Urinary bladder (tissue), 3 donors: ENCODE measurements at regions not wholly inside any gene's neighbourhood (a gene's known extent, or its start where the extent isn't known, plus 50 kb on each side); places are given as distances from the start of the nearest gene placed in this dataset.

Source experiments
- DNase-seq: peaks from one replicate; pipeline ENCODE4 v3.0.0-alpha.2; 2015; ENCODE audit errors: extremely low spot score
- H3K27ac ChIP-seq: one replicate; pipeline ENCODE4 v1.5.1; 2013; ENCODE audit warnings: low read depth, mild to moderate bottlenecking, moderate library complexity
- H3K36me3 ChIP-seq: one replicate; pipeline ENCODE4 v1.6.1; 2013; ENCODE audit warnings: mild to moderate bottlenecking, moderate library complexity; ENCODE audit not compliant: insufficient read depth
- H3K4me1 ChIP-seq: one replicate; pipeline ENCODE4 v1.6.1; 2013; ENCODE audit warnings: mild to moderate bottlenecking, moderate library complexity; ENCODE audit not compliant: insufficient read depth
- H3K4me3 ChIP-seq: one replicate; pipeline ENCODE4 v1.5.1; 2013; ENCODE audit warnings: low read depth, low read length
- WGBS: extraction: QIAGEN DNeasy Blood & Tissue Kit; methylation state at CpG from one replicate; pipeline ENCODE4 v1.1.7; 2013; 5-methylcytosine and 5-hydroxymethylcytosine counted together
- donor health status: healthy with polysubstance abuse.
- donor health status: healthy.

DNA sequence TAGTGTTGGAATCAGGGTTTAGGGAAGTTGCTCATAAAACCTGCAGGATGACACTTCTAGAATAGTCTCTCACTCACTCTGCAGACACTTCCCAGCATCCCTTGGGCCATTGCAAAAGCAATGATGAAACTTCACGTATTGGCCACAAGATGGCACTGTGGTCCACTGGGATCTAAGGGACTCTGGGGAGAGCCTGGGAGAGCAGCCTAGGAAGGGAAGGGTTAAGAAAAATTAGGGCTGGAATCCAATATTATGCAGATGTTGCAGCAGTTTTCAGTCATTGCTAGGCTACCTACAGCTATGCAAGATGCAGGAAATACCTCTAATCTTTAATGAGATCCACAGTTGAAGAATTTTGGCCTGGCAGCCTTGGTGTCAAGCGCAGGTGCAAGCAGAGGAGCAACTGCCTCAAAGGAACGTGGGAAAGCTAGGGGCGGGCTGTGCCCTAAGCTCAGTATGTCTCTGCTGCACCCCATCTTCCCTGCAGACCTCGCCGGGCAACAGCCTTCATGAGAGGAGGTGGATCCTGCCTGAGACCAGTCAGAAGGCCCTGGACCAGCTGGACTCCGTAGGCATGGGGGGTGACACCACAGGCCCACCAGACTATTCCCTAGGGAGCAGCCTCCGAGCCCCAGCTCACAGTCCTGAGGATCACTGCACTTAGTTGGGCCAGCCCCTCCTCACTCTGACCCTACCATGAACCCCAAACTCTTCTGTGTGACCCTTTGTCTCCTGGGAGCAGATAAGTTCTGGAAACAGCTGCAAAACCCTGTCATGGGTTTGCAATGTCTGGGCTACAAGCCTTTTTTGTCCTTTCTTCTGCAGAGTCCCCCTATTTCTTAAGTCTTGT, 127.9 kb upstream of the PRSS58 start:
- Histone ChIP-seq H3K36me3 (no peaks in the 10 kb centered on the region), H3K4me1 (no peaks in the 10 kb centered on the region), H3K4me3 (no peak overlapping the region), H3K27ac (no peak overlapping the region)
- DNase-seq, result no peak
- WGBS, result 49% methylated on average over 8 of the region's 8 CpGs

DNA sequence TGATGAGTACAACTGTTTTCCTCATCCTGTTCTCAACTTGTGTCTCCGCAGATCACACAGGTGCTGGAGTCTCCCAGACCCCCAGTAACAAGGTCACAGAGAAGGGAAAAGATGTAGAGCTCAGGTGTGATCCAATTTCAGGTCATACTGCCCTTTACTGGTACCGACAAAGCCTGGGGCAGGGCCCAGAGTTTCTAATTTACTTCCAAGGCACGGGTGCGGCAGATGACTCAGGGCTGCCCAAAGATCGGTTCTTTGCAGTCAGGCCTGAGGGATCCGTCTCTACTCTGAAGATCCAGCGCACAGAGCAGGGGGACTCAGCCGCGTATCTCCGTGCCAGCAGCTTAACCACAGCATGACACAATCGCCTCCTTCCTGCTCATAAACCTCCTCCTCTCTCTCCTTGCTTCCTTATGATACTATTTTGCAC, 126.7 kb upstream of the PRSS58 start:
- Histone ChIP-seq H3K4me1 (no peaks in the 10 kb centered on the region), H3K4me3 (no peak overlapping the region), H3K36me3 (no peaks in the 10 kb centered on the region), H3K27ac (no peak overlapping the region)
- no peak for DNase-seq
- WGBS, result 43% methylated on average over 11 of the region's 11 CpGs

DNA sequence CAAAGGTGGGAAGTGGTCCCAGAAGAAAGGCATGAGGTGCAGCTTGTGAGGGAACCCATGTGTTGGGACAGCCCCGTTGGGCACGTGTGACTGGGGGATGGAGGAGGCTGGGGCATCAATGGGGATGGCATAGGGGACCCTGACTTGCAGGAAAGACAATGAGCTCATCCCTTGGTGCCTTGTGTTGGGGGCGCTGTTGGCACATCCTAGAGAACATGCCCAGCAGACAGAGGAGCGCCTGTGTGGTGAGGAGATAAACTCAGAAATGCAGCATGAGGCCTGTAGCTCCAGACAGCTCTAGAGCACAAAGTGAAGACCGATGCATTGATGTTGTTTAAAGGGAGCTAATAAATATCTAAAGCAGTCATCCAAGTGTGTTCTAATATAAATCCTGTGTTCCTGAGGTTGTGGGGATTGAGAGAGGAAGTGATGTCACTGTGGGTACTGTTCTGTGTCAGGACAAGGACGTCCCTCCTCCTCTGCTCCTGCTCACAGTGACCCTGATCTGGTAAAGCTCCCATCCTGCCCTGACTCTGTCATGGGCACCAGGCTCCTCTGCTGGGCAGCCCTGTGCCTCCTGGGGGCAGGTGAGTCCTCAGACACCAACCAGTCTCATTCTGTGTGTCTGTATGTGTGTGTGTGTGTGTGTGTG, 126.1 kb upstream of the PRSS58 start:
- WGBS, result 74% methylated on average over 6 of the region's 6 CpGs
- peak overlapping the region; percentile 33 for H3K27ac ChIP-seq
- no peak for DNase-seq
- H3K36me3 ChIP-seq, result no peaks in the 10 kb centered on the region
- H3K4me1 ChIP-seq, result no peaks in the 10 kb centered on the region
- H3K4me3 ChIP-seq, result no peak overlapping the region

DNA sequence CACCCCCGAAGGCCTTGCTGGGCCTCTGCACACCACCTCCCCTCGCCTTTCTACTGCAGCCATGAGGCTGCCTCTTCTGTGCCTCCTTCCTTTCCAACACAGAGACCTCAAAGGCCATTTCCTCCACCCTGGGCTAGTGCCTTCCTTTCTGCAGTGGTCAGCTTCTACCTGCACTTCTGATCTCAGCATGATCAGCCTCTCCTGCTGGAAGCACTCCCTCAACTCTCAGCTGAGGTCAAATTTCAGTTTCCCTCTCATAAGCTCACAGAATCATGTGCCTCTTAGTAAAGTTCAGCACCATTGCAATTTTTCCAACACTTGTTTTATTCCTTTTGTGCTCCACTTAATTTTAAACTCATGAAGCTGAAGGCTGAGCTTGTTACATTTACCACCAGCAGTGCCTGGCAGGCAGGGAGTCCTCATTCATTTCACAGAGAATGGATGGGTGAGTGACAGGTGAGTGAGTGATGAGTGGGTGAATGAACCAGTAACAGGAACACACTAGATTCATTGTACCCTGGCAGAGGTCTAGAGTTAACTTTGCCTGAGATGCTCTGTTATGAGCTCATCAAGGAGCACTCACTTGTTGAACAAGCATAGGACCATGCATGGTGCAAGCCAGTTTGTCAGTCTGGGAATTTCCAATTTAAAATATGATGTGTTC, 124.0 kb upstream of the PRSS58 start:
- no peak for DNase-seq
- H3K4me3 ChIP-seq, result no peak overlapping the region
- no peak overlapping the region for H3K27ac ChIP-seq
- H3K4me1 ChIP-seq, result no peaks in the 10 kb centered on the region
- 94% methylated on average over 2 of the region's 2 CpGs for WGBS
- H3K36me3 ChIP-seq, result no peaks in the 10 kb centered on the region

DNA sequence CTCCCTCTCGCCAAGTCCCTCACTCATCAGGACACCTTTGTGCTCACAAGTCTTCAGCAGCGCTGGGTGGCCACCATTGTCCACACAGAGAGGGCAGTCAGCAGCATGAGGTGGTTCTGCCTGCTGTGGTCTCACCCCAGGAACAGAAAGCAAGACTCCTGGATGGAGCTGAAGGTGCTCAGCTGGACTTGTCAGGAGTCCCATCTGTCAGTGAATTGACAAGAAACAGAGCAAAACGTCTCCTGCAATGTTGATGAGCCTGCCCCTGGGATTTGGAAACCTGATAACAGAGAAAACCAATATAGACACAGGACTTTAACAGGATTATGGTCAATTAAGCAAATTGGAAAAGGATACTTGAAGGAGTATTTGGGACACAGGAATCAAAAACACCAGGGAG, 122.2 kb upstream of the PRSS58 start:
- WGBS, result 53% methylated on average over 3 of the region's 3 CpGs
- Histone ChIP-seq H3K36me3 (no peaks in the 10 kb centered on the region), H3K4me1 (no peaks in the 10 kb centered on the region), H3K27ac (no peak overlapping the region), H3K4me3 (no peak overlapping the region)
- no peak for DNase-seq

DNA sequence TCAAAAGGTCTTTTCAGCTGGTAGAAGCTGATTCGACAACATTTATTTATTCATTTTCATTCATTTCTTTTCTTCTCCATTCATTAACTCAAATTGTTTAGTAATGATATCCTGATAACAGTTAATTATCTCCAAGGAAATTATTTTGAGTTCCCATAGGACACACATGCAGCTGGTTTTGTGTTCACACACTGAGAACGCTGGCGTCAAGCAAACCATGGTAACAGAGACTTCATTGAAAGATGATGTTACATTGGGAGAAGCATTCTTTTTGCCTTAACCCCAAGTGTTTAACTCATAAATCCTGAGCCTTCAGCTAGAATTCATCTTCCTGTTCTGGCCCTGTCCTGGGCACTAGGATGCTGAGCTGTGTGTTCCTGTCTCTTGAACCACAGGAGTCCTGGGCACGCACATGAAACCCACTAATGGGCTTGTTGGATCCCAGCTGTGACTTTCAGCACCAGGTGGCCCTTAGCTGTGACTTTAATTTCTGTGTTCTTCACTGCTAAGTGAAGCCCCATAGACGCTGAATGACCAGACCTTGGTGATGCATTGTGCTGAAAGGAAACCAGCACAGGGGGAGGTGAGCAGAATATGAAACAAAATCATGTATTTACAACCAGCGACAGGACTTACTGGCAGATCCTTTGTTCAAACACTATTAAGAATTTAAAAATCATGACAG, 121.5 kb upstream of the PRSS58 start:
- H3K36me3 ChIP-seq, result no peaks in the 10 kb centered on the region
- 77% methylated on average over 6 of the region's 6 CpGs for WGBS
- no peak for DNase-seq
- no peaks in the 10 kb centered on the region for H3K4me1 ChIP-seq
- H3K27ac ChIP-seq, result no peak overlapping the region
- H3K4me3 ChIP-seq, result no peak overlapping the region

DNA sequence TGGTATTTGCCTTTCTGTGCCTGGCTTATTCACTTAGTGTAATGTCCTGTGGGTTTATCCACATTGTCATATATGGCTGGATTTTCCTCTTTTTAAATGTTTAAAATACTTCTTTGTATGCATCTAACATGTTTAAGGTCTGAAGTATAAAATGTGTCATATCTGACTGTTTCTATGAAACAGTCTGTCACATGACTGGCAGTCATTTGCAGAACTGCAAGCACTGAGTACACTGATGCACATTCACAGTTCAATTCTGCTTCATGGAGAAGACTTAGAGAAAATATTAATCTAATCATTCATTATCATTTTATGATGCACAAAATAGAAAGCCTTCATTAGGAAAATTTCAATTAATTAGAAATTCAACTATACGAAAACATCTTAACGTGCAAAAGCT, 119.7 kb upstream of the PRSS58 start:
- no peak overlapping the region for H3K27ac ChIP-seq
- DNase-seq, result no peak
- no peaks in the 10 kb centered on the region for H3K36me3 ChIP-seq
- WGBS, result 95% methylated on average over 2 of the region's 2 CpGs
- H3K4me3 ChIP-seq, result no peak overlapping the region
- no peaks in the 10 kb centered on the region for H3K4me1 ChIP-seq

DNA sequence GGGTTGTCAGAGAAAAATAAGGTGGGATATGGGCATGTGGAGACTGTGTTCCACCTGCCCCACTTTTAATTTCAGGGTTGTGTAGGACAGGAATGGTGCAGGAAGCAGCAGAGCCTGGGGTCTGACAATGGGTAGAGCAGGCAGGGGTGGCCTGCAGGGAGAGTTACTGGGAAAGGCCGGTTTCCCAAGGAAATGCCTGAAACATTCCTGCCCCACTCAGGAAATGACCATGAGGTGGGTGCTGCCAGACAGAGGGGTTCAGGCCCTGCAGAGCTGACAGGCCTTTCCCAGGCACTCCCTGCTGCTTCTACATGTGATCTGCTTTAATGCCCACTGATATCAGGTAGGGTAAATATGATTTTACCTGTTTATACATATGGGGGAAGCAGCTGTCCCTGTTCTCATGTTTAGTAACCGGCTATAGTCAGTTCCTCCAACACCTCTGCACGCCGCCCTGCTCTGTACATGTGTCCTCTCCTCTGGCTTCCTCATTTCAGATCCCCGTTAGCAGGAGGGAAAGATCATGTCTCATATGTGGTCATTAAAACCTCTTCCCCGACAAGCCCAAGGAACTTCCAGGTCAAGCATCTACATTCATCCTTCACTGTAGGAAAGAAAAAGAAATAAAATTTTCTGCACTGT, 118.6 kb upstream of the PRSS58 start:
- H3K36me3 ChIP-seq, result no peaks in the 10 kb centered on the region
- H3K4me3 ChIP-seq, result no peak overlapping the region
- DNase-seq, result no peak
- H3K4me1 ChIP-seq, result no peaks in the 10 kb centered on the region
- no peak overlapping the region for H3K27ac ChIP-seq
- WGBS, result 56% methylated on average over 6 of the region's 6 CpGs

DNA sequence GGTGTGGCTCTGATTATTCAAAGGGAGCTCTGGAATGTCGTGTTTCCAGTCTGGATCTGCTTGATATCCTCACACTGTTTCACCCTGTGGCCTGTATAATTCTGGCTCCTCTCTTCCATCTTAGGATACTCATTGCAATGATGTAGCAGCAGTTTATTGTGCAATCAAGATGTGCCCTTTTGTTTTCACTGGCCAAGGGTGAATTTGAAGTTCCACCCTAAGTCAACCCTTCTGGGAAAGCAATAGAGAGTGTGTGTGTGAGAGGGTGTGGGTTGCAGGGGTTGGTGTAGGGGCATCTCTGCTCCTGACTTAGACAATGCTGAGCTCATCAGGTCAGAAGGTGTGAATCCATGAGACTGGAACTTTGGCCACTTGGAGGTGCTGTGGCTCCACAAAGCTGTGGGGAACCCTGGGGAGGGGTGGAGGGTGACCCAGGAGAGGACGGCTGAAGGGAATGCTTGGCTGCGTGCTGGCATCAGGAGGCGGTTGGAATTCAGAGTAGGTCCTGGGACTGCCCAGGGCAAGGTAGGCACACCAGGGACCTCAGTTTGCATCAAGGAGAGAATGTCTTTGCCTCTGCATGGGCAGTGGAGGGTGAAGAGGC, 118.0 kb upstream of the PRSS58 start:
- Histone ChIP-seq H3K4me3 (no peak overlapping the region), H3K36me3 (no peaks in the 10 kb centered on the region), H3K4me1 (no peaks in the 10 kb centered on the region), H3K27ac (no peak overlapping the region)
- no peak for DNase-seq
- 61% methylated on average over 4 of the region's 4 CpGs for WGBS

DNA sequence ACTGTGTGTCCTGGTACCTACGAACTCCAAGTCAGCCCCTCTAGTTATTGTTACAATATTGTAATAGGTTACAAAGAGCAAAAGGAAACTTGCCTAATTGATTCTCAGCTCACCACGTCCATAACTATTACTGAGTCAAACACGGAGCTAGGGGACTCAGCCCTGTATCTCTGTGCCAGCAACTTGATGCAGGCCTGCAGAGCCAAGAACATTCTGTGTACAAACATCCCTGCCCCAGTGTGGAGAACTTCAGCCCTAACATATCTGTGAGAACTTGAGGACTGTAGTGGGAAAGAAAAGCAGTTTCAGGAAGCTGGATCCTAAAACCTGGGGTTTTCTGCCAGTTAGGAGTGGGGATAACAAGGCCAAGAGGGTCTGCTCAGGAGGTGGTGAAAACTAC, 114.9 kb upstream of the PRSS58 start:
- WGBS, result 65% methylated on average over 3 of the region's 3 CpGs
- Histone ChIP-seq H3K27ac (peak overlapping the region; percentile 29), H3K4me1 (no peaks in the 10 kb centered on the region), H3K36me3 (no peaks in the 10 kb centered on the region), H3K4me3 (no peak overlapping the region)
- DNase-seq, result no peak

DNA sequence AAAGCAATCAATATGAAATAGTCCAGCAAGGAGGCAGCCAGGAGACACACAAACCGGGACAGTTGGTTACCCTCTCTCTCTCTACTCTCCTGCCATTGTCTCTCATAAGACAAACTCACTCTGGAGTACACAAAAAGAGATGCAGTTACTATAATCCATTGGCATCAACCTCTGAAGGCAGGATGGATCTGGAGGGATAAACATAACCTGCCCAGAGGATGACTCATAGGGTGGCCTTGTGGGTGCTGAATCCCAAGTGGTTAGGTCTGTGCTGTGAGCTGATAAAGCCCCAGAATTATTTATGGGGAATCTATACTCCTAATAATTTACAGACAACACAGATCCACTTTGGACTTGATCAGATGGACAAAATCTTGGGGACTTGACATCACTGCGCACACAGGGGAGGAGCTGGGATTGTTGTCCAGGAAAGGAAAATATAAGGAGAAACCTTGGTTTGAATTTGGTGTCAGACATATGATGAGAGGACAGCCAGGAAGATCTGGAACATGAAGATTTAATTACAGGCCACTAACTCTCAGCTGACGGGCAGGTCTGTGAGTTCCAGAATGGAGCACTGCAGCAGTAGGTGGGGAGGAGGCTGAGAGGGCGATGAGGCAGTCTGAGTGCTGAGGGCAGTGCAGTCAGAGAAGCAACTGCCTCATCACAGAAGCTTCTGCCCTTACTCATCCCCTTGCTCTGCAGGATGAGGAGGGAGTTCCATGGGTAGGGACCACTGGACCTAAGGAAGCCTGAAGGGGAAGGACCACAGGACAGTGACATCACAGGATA, 113.9 kb upstream of the PRSS58 start:
- no peaks in the 10 kb centered on the region for H3K4me1 ChIP-seq
- H3K27ac ChIP-seq, result no peak overlapping the region
- no peak for DNase-seq
- H3K36me3 ChIP-seq, result no peaks in the 10 kb centered on the region
- H3K4me3 ChIP-seq, result no peak overlapping the region
- WGBS, result 84% methylated on average over 4 of the region's 4 CpGs

DNA sequence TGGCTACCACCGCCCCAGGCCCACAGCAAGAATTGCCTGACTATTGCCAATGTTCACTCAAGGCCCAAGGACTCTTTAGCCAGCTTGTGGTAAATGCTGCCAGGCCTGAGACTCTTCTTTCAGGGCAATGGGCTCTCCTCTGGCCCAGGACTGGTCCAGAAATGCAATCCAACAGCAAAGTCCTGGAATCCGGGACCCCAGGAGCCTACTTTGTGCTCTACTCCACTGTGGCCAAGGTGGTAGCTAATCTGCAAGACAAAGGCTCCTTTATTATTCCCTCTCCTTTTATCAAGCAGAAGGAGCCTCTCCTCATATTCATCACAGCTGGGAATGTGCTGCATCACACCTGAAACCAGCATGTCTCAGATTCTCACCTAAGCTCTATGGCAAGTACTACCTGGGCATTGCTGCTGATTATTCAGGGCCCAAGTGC, 107.6 kb upstream of the PRSS58 start:
- Histone ChIP-seq H3K36me3 (no peaks in the 10 kb centered on the region), H3K4me1 (no peaks in the 10 kb centered on the region), H3K4me3 (no peak overlapping the region), H3K27ac (no peak overlapping the region)
- DNase-seq, result no peak
- WGBS, result 83% methylated on average over 2 of the region's 2 CpGs
